Astrocyte (in vitro differentiated cells and primary cell): ENCODE measurements at regions not wholly inside any gene's neighbourhood (a gene's known extent, or its start where the extent isn't known, plus 50 kb on each side); places are given as distances from the start of the nearest gene placed in this dataset.

Experiments used
- DNase-seq: peaks from one replicate; pipeline ENCODE4 v3.0.0-alpha.2; 2010; ENCODE audit warnings: low read depth
- FAIRE-seq: peaks from 2 replicates; lab custom pipeline; 2011; peaks lifted over from hg19 to GRCh38; lab: Jason Lieb, UNC
- H2AFZ ChIP-seq: 2 replicates; pipeline ENCODE4 v1.6.0; 2012; ENCODE audit warnings: low read depth, low read length, inconsistent platforms
- H3K27ac ChIP-seq: 2 replicates; pipeline ENCODE4 v1.5.1; 2011; ENCODE audit warnings: low read depth, low read length, inconsistent platforms
- H3K27me3 ChIP-seq: 2 replicates; pipeline ENCODE4 v1.6.0; 2011; ENCODE audit warnings: low read length, inconsistent platforms; ENCODE audit not compliant: insufficient read depth
- H3K36me3 ChIP-seq: 2 replicates; pipeline ENCODE4 v1.5.1; 2011; ENCODE audit warnings: low read length, inconsistent platforms; ENCODE audit not compliant: insufficient read depth
- H3K4me1 ChIP-seq: 2 replicates; pipeline ENCODE4 v1.5.1; 2011; ENCODE audit warnings: low read length, inconsistent platforms; ENCODE audit not compliant: insufficient read depth
- H3K4me2 ChIP-seq: 2 replicates; pipeline ENCODE4 v1.6.0; 2012; ENCODE audit warnings: low read length, inconsistent platforms
- H3K4me3 ChIP-seq: 2 replicates; pipeline ENCODE4 v1.5.1; 2011; ENCODE audit warnings: low read depth, mild to moderate bottlenecking, low read length, inconsistent platforms; ENCODE audit not compliant: insufficient read depth
- H3K79me2 ChIP-seq: 2 replicates; pipeline ENCODE4 v1.6.0; 2012; ENCODE audit warnings: mild to moderate bottlenecking, low read length, inconsistent platforms; ENCODE audit not compliant: insufficient read depth
- H3K9ac ChIP-seq: 2 replicates; pipeline ENCODE4 v1.6.0; 2012; ENCODE audit warnings: mild to moderate bottlenecking, low read length, inconsistent platforms
- H3K9me3 ChIP-seq: 2 replicates; pipeline ENCODE4 v1.5.1; 2012; ENCODE audit warnings: low read depth, mild to moderate bottlenecking, low read length, inconsistent platforms; ENCODE audit not compliant: insufficient read depth
- H4K20me1 ChIP-seq: 2 replicates; pipeline ENCODE4 v1.6.0; 2012; ENCODE audit warnings: low read length, inconsistent platforms; ENCODE audit not compliant: insufficient read depth
- H3K27ac Mint-ChIP-seq: one replicate; pipeline ENCODE4 v1.8.0; 2021; ENCODE audit warnings: mild to moderate bottlenecking, mixed read lengths; ENCODE audit not compliant: unreplicated experiment
- H3K27me3 Mint-ChIP-seq: one replicate; pipeline ENCODE4 v1.8.0; 2021; ENCODE audit warnings: low read depth, mixed read lengths; ENCODE audit not compliant: unreplicated experiment
- H3K36me3 Mint-ChIP-seq: one replicate; pipeline ENCODE4 v1.8.0; 2021; ENCODE audit warnings: low read depth, mixed read lengths; ENCODE audit not compliant: unreplicated experiment
- H3K4me1 Mint-ChIP-seq: one replicate; pipeline ENCODE4 v1.8.0; 2021; ENCODE audit warnings: low read depth, mixed read lengths; ENCODE audit not compliant: unreplicated experiment
- H3K4me3 Mint-ChIP-seq: one replicate; pipeline ENCODE4 v1.8.0; 2021; ENCODE audit warnings: mild to moderate bottlenecking, moderate library complexity, mixed read lengths; ENCODE audit not compliant: unreplicated experiment
- H3K9me3 Mint-ChIP-seq: one replicate; pipeline ENCODE4 v1.8.0; 2021; ENCODE audit warnings: mild to moderate bottlenecking, mixed read lengths; ENCODE audit not compliant: unreplicated experiment
- CTCF ChIP-seq: IDR thresholded peaks from 2 replicates; pipeline ENCODE4 v1.5.1; 2011; ENCODE audit warnings: low read depth, mild to moderate bottlenecking, inconsistent platforms, low read length, moderate library complexity; ENCODE audit not compliant: insufficient read depth
- EZH2 ChIP-seq: IDR thresholded peaks from 2 replicates; pipeline ENCODE4 v1.6.1; 2012; ENCODE audit warnings: mild to moderate bottlenecking, low read length, inconsistent platforms; ENCODE audit not compliant: insufficient read depth

DNA sequence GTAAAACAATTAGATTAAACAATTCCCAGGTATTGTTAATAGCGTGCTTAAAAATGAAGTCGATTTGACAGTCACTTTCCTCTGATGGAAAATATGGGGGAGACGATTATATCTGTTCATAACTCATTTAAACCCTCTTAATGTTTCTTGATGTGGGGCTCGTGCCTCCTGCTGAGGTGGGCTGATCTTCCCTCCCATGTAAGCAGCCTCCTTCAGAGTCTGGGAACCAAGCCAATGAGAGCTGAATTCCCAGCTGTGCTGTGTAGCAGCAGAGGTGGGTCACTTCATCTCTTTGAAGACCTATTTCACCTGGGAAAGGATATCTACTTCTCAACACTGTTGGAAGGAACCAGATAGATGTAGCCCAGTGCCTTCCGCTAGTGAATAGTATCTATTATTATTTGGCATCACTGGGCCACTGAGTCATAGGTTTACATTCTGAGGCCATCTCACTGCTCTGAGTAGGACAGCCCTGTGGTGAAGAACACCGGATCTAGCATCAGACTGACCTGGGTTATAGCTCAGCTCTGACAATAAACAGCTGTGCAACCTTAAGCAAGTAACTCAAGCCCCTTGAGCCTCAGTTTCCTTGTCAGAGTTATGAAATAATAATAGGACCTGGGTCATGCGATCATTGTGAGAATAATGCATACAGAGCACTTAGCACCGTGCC is 85.3 kb upstream of the C16orf82 start:
- no peaks in the 10 kb centered on the region for H3K9me3 ChIP-seq
- Mint-ChIP-seq H3K4me3 (no peak overlapping the region), H3K27ac (no peak overlapping the region), H3K27me3 (peaks cover 2% of the 10 kb centered on the region), H3K4me1 (peaks cover 2% of the 10 kb centered on the region), H3K9me3 (peaks cover 8% of the 10 kb centered on the region), H3K36me3 (no peaks in the 10 kb centered on the region)
- H3K4me3 ChIP-seq, result no peak overlapping the region
- H3K4me1 ChIP-seq, result peaks cover 21% of the 10 kb centered on the region
- H3K27ac ChIP-seq, result no peak overlapping the region
- H4K20me1 ChIP-seq, result no peaks in the 10 kb centered on the region
- no peak overlapping the region for H3K9ac ChIP-seq
- peak overlapping the region; percentile 26 for H3K4me2 ChIP-seq
- no peak for TF ChIP-seq CTCF
- no peak for TF ChIP-seq EZH2
- no peaks in the 10 kb centered on the region for H3K36me3 ChIP-seq
- no peak overlapping the region for H2AFZ ChIP-seq
- no peaks in the 10 kb centered on the region for H3K79me2 ChIP-seq
- H3K27me3 ChIP-seq, result no peaks in the 10 kb centered on the region
- FAIRE-seq (peak; percentile 72), DNase-seq (peak; percentile 76)

DNA sequence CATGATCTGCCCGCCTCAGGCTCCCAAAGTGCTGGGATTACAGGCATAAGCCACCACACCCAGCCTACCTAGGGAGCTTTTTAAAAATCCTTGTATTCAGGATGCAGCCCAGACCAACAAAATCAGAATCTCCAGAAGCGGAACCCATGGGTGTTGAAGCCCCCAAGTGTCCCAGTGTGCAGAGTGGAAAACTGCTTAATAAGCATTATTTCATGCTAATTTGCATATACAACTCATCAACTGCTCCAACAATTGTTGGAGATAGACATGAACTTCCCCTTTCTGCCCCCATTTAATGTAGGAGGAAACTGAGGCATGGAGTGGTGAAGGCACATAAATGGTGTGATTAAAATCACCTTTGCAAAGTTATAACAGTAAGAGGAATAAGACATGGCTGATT is 84.3 kb upstream of the C16orf82 start:
- no peak overlapping the region for H3K4me2 ChIP-seq
- no peaks in the 10 kb centered on the region for H3K79me2 ChIP-seq
- peaks cover 30% of the 10 kb centered on the region for H3K4me1 ChIP-seq
- no peaks in the 10 kb centered on the region for H4K20me1 ChIP-seq
- Mint-ChIP-seq H3K4me3 (no peak overlapping the region), H3K27ac (no peak overlapping the region), H3K9me3 (peaks cover 4% of the 10 kb centered on the region), H3K36me3 (no peaks in the 10 kb centered on the region), H3K27me3 (peaks cover 2% of the 10 kb centered on the region), H3K4me1 (peaks cover 3% of the 10 kb centered on the region)
- DNase-seq (no peak), FAIRE-seq (no peak)
- H3K9ac ChIP-seq, result no peak overlapping the region
- no peaks in the 10 kb centered on the region for H3K27me3 ChIP-seq
- no peak overlapping the region for H2AFZ ChIP-seq
- no peaks in the 10 kb centered on the region for H3K9me3 ChIP-seq
- H3K36me3 ChIP-seq, result no peaks in the 10 kb centered on the region
- TF ChIP-seq EZH2 (no peak), CTCF (no peak)
- no peak overlapping the region for H3K27ac ChIP-seq
- H3K4me3 ChIP-seq, result no peak overlapping the region

GRCh38 chr16:26983426-26983825 is 83.3 kb upstream of the C16orf82 start:
- peaks cover 2% of the 10 kb centered on the region for H3K27me3 Mint-ChIP-seq
- H3K4me3 Mint-ChIP-seq, result no peak overlapping the region
- DNase-seq, result peak; percentile 74
- Histone ChIP-seq H2AFZ (no peak overlapping the region), H3K9ac (no peak overlapping the region), H3K36me3 (no peaks in the 10 kb centered on the region), H3K9me3 (no peaks in the 10 kb centered on the region), H3K27ac (no peak overlapping the region), H3K79me2 (no peaks in the 10 kb centered on the region), H3K4me2 (peak overlapping the region; percentile 19), H3K4me3 (no peak overlapping the region), H3K27me3 (no peaks in the 10 kb centered on the region), H3K4me1 (peaks cover 40% of the 10 kb centered on the region), H4K20me1 (no peaks in the 10 kb centered on the region)
- H3K9me3 Mint-ChIP-seq, result peaks cover 5% of the 10 kb centered on the region
- peaks cover 11% of the 10 kb centered on the region for H3K4me1 Mint-ChIP-seq
- FAIRE-seq, result peak; percentile 23
- TF ChIP-seq EZH2, result no peak
- no peaks in the 10 kb centered on the region for H3K36me3 Mint-ChIP-seq
- no peak overlapping the region for H3K27ac Mint-ChIP-seq
